ENCODE measurements at regions not wholly inside any gene's neighbourhood (a gene's known extent, or its start where the extent isn't known, plus 50 kb on each side); places are given as distances from the start of the nearest gene placed in this dataset.
"Not testable (repeated sequence)": the region's sequence is repeated elsewhere in the genome, so short reads cannot be mapped to it uniquely, and the experiment has no call there.

DNA sequence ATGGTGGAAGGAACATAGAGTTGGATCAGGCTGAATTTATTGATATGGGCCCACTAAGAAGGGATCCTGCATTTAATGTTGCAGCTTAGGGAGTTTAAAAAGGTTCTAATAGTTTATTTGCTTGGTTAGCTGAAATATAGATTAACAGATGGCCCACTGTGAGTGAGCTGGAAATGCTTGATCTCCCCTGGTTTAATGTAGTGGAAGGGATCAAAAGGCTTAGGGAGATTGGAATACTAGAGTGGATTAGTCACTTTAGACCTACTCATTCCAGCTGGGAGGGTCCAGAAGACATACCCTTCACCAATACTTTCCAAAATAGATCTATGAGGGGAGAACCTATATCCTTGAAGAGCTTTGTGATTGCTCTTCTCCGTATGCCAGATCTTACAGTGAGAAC, 130.1 kb upstream of the ZC3H12C start:
- Mint-ChIP-seq H3K27me3 (no peaks in the 10 kb centered on the region), H3K27ac (no peak overlapping the region), H3K36me3 (ENCODE audit: insufficient read depth) (no peaks in the 10 kb centered on the region), H3K9me3 (ENCODE audit: low read depth) (no peaks in the 10 kb centered on the region), H3K4me3 (ENCODE audit: low read depth) (no peak overlapping the region), H3K4me1 (ENCODE audit: low read depth) (no peaks in the 10 kb centered on the region)
- no peak for DNase-seq (ENCODE audit: low spot score, unreplicated experiment)
- TF ChIP-seq, protein P1, sequence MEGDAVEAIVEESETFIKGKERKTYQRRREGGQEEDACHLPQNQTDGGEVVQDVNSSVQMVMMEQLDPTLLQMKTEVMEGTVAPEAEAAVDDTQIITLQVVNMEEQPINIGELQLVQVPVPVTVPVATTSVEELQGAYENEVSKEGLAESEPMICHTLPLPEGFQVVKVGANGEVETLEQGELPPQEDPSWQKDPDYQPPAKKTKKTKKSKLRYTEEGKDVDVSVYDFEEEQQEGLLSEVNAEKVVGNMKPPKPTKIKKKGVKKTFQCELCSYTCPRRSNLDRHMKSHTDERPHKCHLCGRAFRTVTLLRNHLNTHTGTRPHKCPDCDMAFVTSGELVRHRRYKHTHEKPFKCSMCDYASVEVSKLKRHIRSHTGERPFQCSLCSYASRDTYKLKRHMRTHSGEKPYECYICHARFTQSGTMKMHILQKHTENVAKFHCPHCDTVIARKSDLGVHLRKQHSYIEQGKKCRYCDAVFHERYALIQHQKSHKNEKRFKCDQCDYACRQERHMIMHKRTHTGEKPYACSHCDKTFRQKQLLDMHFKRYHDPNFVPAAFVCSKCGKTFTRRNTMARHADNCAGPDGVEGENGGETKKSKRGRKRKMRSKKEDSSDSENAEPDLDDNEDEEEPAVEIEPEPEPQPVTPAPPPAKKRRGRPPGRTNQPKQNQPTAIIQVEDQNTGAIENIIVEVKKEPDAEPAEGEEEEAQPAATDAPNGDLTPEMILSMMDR (IDR thresholded peaks at IDR 0.05; ENCODE audit: unreplicated experiment) = no peak

DNA sequence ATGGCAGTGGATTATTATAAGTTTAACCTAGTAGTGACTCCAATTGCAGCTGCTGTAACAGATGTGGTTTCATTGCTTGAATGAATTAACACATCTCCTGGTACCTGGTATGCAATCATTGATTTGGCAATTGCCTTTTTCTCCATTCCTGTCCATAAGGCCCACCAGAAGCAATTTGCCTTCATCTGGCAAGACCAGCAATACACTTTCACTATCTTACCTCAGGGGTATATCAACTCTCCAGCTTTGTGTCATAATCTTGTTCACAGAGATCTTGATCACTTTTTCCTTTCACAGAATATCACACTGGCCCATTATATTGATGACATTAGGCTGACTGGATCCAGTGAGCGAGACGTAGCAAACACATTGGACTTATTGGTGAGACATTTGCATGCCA, 128.7 kb upstream of the ZC3H12C start:
- TF ChIP-seq, protein P1 (IDR thresholded peaks at IDR 0.05; ENCODE audit: unreplicated experiment) = no peak
- H3K36me3 Mint-ChIP-seq (ENCODE audit: insufficient read depth) = no peaks in the 10 kb centered on the region

DNA sequence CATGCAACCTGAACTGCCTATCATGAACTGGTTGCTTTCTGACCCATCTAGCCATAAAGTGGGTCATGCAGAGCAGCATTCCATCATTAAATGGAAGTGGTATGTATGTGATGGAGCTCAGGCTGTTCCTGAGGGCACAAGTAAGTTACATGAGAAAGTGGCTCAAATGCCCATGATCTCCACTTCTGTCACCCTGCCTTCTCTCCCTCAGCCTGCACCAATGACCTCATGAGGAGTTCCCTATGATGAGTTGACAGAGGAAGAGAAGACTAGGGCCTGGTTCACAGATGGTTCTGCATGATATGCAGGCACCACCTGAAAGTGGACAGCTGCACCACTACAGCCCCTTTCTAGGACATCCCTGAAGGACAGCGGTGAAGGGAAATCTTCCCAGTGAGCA, 127.7 kb upstream of the ZC3H12C start:
- not testable (repeated sequence) for H3K4me1 Mint-ChIP-seq (ENCODE audit: low read depth); H3K27me3 Mint-ChIP-seq; DNase-seq (ENCODE audit: low spot score, unreplicated experiment); H3K4me3 Mint-ChIP-seq (ENCODE audit: low read depth); H3K36me3 Mint-ChIP-seq (ENCODE audit: insufficient read depth); H3K9me3 Mint-ChIP-seq (ENCODE audit: low read depth); H3K27ac Mint-ChIP-seq

More for the DNA sequence above, 128.7 kb upstream of the ZC3H12C start:
- no peak overlapping the region for H3K27ac Mint-ChIP-seq
- DNase-seq (ENCODE audit: low spot score, unreplicated experiment) = no peak
- no peak overlapping the region for H3K4me3 Mint-ChIP-seq (ENCODE audit: low read depth)
- H3K4me1 Mint-ChIP-seq (ENCODE audit: low read depth) = no peaks in the 10 kb centered on the region
- H3K27me3 Mint-ChIP-seq = no peaks in the 10 kb centered on the region
- no peaks in the 10 kb centered on the region for H3K9me3 Mint-ChIP-seq (ENCODE audit: low read depth)

DNA sequence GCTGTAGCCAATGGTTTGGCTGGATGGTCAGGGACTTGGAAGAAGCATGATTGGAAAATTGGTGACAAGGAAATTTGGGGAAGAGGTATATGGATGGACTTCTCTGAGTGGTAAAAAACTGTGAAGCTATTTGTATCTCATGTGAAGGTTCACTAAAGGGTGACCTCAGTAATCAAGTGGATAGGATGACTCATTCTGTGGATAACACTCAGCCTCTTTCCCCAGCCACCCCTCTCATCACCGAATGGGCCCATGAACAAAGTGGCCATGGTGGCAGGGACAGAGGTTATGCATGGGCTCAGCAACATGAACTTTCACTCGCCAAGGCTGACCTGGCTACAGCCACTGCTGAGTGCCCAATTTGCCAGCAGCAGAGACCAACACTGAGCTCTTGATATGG, 127.3 kb upstream of the ZC3H12C start:
- not testable (repeated sequence) for DNase-seq (ENCODE audit: low spot score, unreplicated experiment); H3K27me3 Mint-ChIP-seq; H3K27ac Mint-ChIP-seq; H3K9me3 Mint-ChIP-seq (ENCODE audit: low read depth); H3K36me3 Mint-ChIP-seq (ENCODE audit: insufficient read depth); H3K4me1 Mint-ChIP-seq (ENCODE audit: low read depth); H3K4me3 Mint-ChIP-seq (ENCODE audit: low read depth)

DNA sequence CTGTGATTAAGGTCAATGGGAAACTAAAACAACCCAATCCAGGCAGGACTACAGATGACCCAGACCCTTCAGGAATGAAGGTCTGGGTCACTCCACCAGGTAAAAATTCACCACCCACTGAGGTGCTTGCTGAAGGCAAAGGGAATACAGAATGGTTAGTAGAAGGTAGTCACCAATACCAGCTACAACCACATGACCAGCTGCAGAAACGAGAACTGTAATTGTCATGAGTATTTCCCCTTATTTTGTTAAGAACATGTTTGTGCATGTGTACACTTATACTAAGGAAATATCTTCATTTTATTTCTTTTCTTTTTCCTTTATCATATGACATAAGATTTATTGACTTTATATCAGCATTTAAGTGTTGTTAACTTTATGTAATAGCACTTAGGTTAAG, 126.1 kb upstream of the ZC3H12C start:
- not testable (repeated sequence) for DNase-seq (ENCODE audit: low spot score, unreplicated experiment); H3K4me1 Mint-ChIP-seq (ENCODE audit: low read depth); H3K9me3 Mint-ChIP-seq (ENCODE audit: low read depth); H3K27ac Mint-ChIP-seq; H3K36me3 Mint-ChIP-seq (ENCODE audit: insufficient read depth); H3K4me3 Mint-ChIP-seq (ENCODE audit: low read depth); H3K27me3 Mint-ChIP-seq

- Mint-ChIP-seq H3K27ac (no peak overlapping the region), H3K4me1 (ENCODE audit: low read depth) (no peaks in the 10 kb centered on the region), H3K27me3 (no peaks in the 10 kb centered on the region), H3K36me3 (ENCODE audit: insufficient read depth) (no peaks in the 10 kb centered on the region), H3K9me3 (ENCODE audit: low read depth) (no peaks in the 10 kb centered on the region), H3K4me3 (ENCODE audit: low read depth) (no peak overlapping the region)
- DNase-seq (ENCODE audit: low spot score, unreplicated experiment) = no peak
- TF ChIP-seq, protein P1 (IDR thresholded peaks at IDR 0.05; ENCODE audit: unreplicated experiment) = no peak
These were observed 124.9 kb upstream of the ZC3H12C start for GRCh38 chr11:109968299-109968698.

DNA sequence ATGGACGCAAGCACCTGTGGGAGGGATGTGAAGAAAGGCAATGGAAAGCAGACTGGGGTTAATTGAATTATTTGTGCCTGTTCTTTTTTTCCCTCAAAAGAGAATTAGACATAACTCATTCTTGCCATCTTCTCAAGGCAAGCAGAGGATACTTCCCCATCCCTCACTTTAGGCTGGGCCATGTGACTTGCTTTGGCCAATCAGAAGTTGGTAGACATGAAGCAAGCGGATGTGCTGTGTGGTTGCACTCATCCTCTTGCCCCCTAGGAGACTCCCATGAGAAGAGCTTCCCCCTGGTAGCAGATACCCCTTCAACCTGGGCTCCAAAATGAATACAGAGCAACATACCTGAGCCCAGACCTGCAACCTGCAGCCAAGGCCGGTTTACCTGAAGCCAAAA, 124.4 kb upstream of the ZC3H12C start:
- no peaks in the 10 kb centered on the region for H3K27me3 Mint-ChIP-seq
- H3K27ac Mint-ChIP-seq = no peak overlapping the region
- no peaks in the 10 kb centered on the region for H3K4me1 Mint-ChIP-seq (ENCODE audit: low read depth)
- TF ChIP-seq, protein P1 (IDR thresholded peaks at IDR 0.05; ENCODE audit: unreplicated experiment) = no peak
- no peaks in the 10 kb centered on the region for H3K36me3 Mint-ChIP-seq (ENCODE audit: insufficient read depth)
- H3K4me3 Mint-ChIP-seq (ENCODE audit: low read depth) = no peak overlapping the region
- no peak for DNase-seq (ENCODE audit: low spot score, unreplicated experiment)
- no peaks in the 10 kb centered on the region for H3K9me3 Mint-ChIP-seq (ENCODE audit: low read depth)
